ENCODE measurements at regions not wholly inside any gene's neighbourhood (a gene's known extent, or its start where the extent isn't known, plus 50 kb on each side); places are given as distances from the start of the nearest gene placed in this dataset.

GRCh38 chr16:64648282-64648681, 473.6 kb downstream of the CDH11 start:
- Histone ChIP-seq H3K27ac (ENCODE audit: low read depth, low read length) (no peak overlapping the region), H3K4me3 (ENCODE audit: insufficient read depth, low read length) (no peak overlapping the region), H3K36me3 (ENCODE audit: insufficient read depth, low read length) (no peaks in the 10 kb centered on the region), H3K4me2 (ENCODE audit: insufficient read depth, low read length) (no peak overlapping the region), H3K27me3 (ENCODE audit: insufficient read depth, low read length) (no peaks in the 10 kb centered on the region), H2AFZ (ENCODE audit: low read length) (no peak overlapping the region), H3K79me2 (ENCODE audit: insufficient read depth, low read length) (no peaks in the 10 kb centered on the region), H3K4me1 (ENCODE audit: insufficient read depth, low read length) (no peaks in the 10 kb centered on the region), H4K20me1 (ENCODE audit: insufficient read depth, low read length) (no peaks in the 10 kb centered on the region), H3K9me3 (ENCODE audit: low read depth, low read length) (no peaks in the 10 kb centered on the region)
- no peak for DNase-seq (ENCODE audit: insufficient read length, low spot score, missing footprints)
- TF ChIP-seq CTCF (IDR thresholded peaks at IDR 0.05; ENCODE audit: extremely low read depth, low read depth, low read length) = no peak

- Histone ChIP-seq H3K79me2 (ENCODE audit: insufficient read depth, low read length) (no peaks in the 10 kb centered on the region), H4K20me1 (ENCODE audit: insufficient read depth, low read length) (no peaks in the 10 kb centered on the region), H3K4me1 (ENCODE audit: insufficient read depth, low read length) (no peaks in the 10 kb centered on the region), H3K9me3 (ENCODE audit: low read depth, low read length) (no peaks in the 10 kb centered on the region), H3K27ac (ENCODE audit: low read depth, low read length) (no peak overlapping the region), H3K36me3 (ENCODE audit: insufficient read depth, low read length) (no peaks in the 10 kb centered on the region), H3K4me2 (ENCODE audit: insufficient read depth, low read length) (no peak overlapping the region), H3K4me3 (ENCODE audit: insufficient read depth, low read length) (no peak overlapping the region), H2AFZ (ENCODE audit: low read length) (no peak overlapping the region), H3K27me3 (ENCODE audit: insufficient read depth, low read length) (no peaks in the 10 kb centered on the region)
- DNase-seq (ENCODE audit: insufficient read length, low spot score, missing footprints) = no peak
- TF ChIP-seq CTCF (IDR thresholded peaks at IDR 0.05; ENCODE audit: extremely low read depth, low read depth, low read length) = no peak
Measured at GRCh38 chr16:64641343-64641742, 480.5 kb downstream of the CDH11 start.

GRCh38 chr16:64638766-64639165, 483.1 kb downstream of the CDH11 start:
- Histone ChIP-seq H3K4me1 (ENCODE audit: insufficient read depth, low read length) (no peaks in the 10 kb centered on the region), H3K27ac (ENCODE audit: low read depth, low read length) (no peak overlapping the region), H3K9me3 (ENCODE audit: low read depth, low read length) (no peaks in the 10 kb centered on the region), H3K4me3 (ENCODE audit: insufficient read depth, low read length) (no peak overlapping the region), H3K79me2 (ENCODE audit: insufficient read depth, low read length) (no peaks in the 10 kb centered on the region), H3K4me2 (ENCODE audit: insufficient read depth, low read length) (no peak overlapping the region), H2AFZ (ENCODE audit: low read length) (no peak overlapping the region), H4K20me1 (ENCODE audit: insufficient read depth, low read length) (no peaks in the 10 kb centered on the region), H3K27me3 (ENCODE audit: insufficient read depth, low read length) (no peaks in the 10 kb centered on the region), H3K36me3 (ENCODE audit: insufficient read depth, low read length) (no peaks in the 10 kb centered on the region)
- DNase-seq (ENCODE audit: insufficient read length, low spot score, missing footprints) = no peak
- TF ChIP-seq CTCF (IDR thresholded peaks at IDR 0.05; ENCODE audit: extremely low read depth, low read depth, low read length) = no peak

GRCh38 chr16:64629622-64630021, 492.2 kb downstream of the CDH11 start:
- Histone ChIP-seq H3K4me3 (ENCODE audit: insufficient read depth, low read length) (no peak overlapping the region), H3K27ac (ENCODE audit: low read depth, low read length) (no peak overlapping the region), H3K4me2 (ENCODE audit: insufficient read depth, low read length) (no peak overlapping the region), H2AFZ (ENCODE audit: low read length) (no peak overlapping the region), H3K36me3 (ENCODE audit: insufficient read depth, low read length) (no peaks in the 10 kb centered on the region), H3K27me3 (ENCODE audit: insufficient read depth, low read length) (no peaks in the 10 kb centered on the region), H4K20me1 (ENCODE audit: insufficient read depth, low read length) (no peaks in the 10 kb centered on the region), H3K79me2 (ENCODE audit: insufficient read depth, low read length) (no peaks in the 10 kb centered on the region), H3K9me3 (ENCODE audit: low read depth, low read length) (no peaks in the 10 kb centered on the region), H3K4me1 (ENCODE audit: insufficient read depth, low read length) (peaks cover 11% of the 10 kb centered on the region)
- TF ChIP-seq CTCF (IDR thresholded peaks at IDR 0.05; ENCODE audit: extremely low read depth, low read depth, low read length) = no peak
- no peak for DNase-seq (ENCODE audit: insufficient read length, low spot score, missing footprints)

Measured in osteoblast (primary cell).